ENCODE measurements at regions not wholly inside any gene's neighbourhood (a gene's known extent, or its start where the extent isn't known, plus 50 kb on each side); places are given as distances from the start of the nearest gene placed in this dataset.
"Not testable (repeated sequence)": the region's sequence is repeated elsewhere in the genome, so short reads cannot be mapped to it uniquely, and the experiment has no call there.

DNA sequence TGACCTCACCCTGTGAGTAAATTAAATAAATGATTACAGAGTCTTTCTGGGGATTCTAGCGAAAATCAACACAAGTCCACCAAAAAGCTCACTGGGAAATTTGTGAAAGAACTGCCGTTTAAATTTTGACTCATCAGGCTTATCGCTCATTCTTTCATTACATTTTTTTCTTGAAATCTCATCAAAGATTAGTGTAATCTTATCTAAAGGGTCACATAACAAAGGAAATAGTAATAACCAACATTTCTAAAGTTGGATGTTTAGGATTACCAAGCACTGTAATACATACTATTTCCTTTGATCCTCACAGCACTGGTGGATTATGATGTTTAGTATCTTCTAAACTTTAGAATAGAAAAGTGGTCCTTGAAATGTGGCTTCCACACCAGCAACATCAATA lies 111.1 kb upstream of the CBLB start:
- no peak for DNase-seq

DNA sequence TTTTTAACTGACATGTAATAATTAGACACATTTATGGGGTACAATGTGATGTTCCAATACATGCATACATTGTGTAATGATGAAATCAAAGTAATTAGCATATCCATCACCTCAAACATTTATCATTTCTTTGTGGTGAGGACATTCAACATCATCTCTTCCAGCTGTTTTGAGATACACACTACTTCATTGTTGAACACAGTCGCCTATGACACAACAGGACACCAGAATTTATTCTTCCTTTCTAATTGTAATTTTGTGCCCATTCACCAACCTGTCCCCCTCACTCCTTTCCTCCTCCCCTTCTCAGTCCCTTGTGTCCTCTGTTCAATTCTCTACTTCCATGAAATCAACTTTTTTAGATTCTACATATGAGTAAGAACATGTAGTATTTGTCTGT lies 113.4 kb upstream of the CBLB start:
- DNase-seq, result no peak

DNA sequence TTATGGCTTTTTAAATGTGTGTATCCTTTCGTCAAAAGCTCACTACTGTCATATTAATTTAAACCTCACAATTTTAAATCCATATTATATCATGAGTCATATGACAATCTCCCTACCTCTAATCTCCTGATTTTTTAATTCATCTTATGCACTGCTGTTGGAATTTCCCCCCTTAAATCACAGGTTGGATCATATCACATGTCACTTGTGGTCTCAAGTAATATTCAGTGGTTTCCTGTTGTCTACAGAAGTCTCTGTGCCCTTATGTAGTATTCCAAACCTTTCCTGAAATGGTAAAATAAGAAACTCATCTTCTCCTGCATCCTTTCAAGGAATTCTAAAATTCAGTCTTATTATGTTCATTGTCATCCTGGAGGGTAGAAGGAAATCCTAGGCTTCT lies 116.0 kb upstream of the CBLB start:
- no peak for DNase-seq

DNA sequence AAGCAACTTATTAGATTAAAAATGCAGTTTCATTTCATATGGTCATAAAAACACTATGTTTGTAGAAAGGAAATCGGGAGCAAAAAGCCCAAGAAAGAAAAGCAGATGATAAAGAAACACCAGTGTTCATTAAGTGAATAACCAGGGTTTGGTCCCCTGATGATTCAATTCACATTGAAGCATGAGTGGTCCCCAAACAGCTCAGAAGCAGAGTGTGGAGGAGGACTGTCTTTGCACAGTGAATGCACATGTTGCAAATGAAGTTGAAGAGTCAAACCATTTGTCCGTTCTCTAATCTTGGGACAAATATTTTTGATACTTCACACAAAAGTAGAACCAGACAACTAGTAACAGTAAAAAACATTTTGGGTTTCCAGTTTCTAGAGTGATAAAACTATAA lies 117.5 kb upstream of the CBLB start:
- not testable (repeated sequence) for DNase-seq

DNA sequence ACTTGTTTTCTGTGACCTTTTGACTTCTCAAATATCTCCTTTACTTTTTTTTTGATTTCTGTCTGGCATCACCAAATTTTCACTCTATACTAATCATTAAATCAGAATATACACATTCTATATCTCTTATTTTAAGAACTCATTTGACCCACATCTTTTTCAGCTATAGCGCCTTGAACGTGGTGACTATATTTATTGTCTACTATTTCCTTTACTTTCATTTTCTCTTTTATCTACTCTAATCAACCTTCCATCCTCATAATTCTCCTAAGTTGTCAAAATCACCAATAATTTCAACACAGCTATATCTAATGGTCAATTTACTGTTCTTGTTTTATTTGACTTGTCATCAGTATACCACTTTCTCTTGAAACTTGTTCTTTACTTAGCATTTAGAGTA lies 119.0 kb upstream of the CBLB start:
- DNase-seq, result no peak

DNA sequence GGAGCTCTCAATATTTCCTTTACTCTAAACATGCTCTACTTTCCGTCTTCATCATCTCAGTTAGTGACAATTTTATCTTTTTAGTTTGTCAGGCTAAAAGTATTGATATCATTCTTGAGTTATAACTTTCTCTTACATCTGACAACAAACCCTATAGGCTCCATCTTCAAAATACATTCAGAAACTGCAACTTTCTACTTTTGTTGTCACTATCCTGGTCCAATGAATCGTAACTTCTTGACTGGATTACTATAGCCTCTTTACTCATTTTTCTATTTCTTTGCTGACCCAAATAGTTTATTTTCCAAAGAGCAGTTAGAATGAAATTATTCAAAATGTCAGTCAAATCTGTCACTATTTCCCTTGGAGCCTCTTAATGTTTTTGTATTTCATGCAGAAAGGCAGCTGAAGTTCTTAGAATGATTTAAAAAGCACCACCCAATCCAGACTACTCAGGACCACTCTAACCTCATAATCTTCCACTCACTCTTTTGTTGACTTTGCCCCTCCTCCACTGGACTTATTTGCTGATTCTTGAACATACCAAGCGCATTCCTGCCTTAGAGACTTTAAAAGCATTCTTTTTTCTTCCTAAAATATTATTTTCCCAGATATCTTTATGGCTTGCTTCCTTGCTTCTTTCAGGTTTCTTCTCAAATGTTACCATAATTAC lies 119.9 kb upstream of the CBLB start:
- DNase-seq, result no peak

DNA sequence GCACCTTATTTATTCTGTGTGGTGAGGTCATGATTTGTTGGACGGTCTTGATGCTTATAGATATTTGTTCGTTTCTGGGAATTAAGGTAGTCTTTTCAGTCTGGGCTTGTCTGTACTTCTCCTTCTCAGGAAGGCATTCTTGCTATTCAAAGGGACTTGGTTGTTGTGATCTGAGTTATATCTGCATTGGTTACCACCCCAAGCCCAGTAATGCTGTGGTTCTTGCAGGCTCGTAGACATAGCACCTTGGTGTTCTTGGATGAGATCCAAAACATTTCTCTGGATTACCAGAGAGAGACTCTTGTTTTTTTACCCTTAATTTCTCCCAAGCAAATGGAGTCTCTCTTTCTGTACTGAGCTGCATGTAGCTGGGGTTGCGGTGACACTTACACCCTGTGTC lies 128.0 kb upstream of the CBLB start:
- no peak for DNase-seq

DNA sequence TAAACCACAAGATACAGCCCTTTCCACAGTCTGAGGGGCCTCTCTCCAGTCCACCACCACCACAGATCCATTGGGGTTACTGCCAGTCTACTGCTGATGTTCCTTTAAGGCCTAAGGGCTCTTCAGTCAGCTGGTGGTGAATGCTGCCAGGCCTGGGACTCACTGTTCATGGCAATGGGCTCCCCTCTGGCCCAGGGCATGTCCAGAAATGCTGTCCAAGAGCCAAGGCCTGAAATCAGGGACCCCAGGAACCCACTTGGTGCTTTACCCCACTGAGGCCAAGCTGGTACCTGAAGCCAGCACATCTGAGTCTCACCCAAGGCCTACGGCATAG lies 128.6 kb upstream of the CBLB start:
- no peak for DNase-seq

DNA sequence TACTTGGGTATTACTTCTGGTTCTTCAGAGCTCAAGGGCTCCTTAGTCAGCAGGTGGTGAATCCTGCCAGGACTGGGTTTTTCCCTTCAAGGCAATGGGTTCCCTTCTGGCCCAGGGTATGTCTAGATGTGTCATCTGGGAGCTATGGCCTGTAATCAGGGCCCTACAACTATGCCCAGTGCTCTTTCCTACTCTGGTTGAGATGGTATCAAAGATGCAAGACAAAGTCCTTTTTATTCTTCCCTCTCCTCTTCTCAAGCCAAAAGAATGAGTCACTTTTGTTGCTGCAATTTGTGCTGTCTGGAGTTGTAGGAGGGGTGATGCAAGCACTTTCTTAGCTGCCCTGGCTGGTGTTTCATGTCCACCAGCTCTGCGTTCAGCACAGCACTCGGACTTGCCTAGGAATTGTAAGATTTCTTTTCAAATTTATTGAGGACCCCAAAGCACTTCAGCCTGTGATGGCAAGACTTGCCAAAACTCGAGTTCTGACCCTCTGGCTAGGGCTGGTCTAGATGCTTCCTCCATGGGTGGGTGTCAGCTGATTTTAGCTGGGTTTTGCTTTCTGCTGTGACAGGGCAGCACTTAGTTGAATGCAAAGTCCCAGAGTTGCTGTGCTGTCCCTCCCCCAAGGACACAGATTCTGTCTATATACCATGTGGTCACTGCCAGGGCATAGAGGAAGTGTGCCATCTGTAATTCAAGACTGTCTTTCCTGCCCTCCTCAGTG lies 129.2 kb upstream of the CBLB start:
- no peak for DNase-seq

DNA sequence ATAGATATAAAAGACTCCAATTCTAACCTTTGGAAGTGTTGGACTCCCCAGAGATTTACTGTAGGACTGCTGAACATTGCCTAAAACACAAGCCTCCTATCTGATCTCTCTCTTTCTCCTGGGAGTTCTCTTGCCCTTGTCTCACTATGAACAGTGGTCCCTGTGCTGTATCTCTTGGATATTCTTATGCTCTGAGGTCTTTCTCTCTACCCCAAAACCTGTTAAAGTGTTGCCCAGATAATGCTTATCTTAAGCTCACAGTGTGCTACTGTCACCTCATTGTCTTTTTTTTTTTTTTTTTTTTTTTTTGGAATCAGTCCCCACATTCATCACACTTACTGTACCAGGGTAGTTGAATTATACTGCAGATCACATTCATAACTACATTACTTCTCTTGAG lies 131.0 kb upstream of the CBLB start:
- DNase-seq, result no peak

DNA sequence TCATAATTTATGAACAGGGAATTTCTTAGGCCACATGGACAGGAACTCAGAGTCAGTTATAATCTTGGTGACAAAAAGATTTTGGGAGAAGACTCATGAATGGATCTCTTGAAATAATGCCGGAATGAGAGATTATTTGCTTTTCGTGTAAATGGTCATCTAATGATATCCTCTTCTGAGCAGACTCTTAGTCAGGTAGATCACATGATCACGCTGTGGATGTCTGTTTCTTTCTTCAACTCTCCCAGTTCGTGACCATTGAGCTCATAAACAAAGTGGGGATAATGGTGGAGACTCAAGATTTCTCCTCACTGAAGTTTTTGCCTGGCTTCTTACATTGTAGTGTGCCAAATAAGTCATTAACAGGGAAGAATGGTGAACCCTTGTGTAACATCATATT lies 133.1 kb upstream of the CBLB start:
- no peak for DNase-seq

DNA sequence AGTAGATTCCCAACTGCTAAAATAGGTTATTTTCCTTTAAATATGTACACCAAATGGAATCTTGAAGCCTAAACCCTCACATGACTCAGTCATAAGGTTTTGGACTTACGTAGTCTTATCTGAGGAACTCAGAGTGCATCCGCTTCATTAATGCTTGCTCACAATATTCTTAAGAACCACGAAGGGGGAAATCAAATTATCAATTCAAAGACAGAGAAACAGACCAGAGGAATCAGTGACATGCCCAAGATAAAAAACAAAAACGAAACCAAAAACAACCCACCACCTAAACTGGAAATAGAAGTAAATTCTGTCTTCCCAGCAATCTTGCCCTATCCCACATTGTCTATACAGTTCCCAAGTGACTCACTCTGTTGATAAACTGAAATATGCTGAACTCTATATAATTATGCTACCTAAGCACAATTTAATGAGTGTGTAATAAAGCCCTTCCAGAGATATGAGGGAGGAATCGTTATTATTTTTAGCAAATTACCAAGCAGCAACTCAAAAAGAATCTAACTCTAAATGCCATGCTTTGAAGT lies 135.4 kb upstream of the CBLB start:
- DNase-seq, result no peak

DNA sequence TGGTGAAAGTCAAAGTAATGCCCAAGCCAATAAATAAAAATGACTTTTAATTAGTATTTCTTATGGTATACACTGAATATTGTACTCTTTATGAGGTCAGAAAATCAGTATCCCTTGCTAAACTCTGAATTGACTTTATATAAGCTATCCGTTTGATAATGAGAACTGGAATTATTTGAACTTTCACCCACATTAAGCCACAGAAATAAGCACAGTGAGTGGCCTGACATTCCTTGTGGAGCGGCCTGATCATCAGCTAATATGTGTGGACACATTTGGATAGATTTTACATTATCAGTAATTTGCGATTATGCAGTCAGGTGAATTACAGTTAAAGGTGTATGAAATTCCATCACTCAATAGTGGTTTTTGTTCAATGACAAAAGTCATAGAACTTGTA lies 136.0 kb upstream of the CBLB start:
- no peak for DNase-seq

DNA sequence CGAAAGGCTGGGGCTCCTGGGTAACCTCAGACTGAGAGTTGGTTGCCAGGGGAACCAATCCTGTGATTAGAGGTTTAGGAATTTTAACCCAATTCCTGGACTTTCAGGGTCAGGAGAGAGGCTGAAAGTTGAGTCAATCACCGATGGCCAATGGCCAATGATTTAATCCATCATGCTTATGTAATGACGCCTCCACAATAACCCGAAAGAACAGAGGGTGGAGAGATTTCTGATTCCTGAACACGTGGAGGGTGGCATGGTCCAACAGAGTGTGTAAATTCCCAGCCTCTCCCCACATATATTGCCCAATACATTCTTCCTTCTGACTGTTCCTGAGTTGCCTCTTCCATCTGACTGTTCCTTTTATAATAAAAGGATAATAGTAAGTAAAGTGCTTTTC lies 137.2 kb upstream of the CBLB start:
- DNase-seq, result no peak

DNA sequence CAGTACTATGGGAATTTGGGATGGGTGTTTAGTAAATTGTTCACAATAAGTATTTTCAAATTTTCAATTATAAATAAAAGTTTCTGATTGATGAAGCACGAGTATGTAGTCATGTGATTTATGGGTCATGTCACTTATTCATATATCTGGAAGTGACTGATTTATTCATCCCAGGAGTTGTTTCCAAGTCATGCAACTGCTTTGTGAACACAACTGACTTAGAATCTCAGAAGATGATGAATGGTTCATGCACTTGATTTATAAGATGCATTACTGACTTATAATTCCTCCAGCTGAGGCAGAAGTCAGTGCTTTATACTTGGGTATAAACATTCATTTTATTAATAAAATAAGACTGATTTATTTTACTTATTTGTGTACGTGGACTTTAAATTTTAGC lies 137.8 kb upstream of the CBLB start:
- no peak for DNase-seq

DNA sequence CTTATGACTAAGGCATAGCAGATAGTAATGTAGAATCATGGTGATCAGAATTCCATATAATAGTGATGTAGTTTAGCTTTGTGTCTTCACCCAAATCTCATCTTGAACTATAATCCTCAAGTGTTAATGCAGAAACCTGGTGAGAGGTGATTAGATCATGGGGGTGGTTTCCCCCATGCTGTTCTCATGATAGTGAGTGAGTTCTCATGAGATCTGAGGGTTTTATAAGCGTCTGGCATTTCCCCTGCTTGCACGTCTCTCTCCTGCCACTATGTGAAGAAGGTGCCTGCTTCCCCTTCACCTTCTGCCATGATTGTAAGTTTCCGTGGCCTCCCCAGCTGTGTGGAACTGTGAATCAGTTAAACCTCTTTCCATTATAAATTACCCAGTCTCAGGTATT lies 138.7 kb upstream of the CBLB start:
- no peak for DNase-seq

DNA sequence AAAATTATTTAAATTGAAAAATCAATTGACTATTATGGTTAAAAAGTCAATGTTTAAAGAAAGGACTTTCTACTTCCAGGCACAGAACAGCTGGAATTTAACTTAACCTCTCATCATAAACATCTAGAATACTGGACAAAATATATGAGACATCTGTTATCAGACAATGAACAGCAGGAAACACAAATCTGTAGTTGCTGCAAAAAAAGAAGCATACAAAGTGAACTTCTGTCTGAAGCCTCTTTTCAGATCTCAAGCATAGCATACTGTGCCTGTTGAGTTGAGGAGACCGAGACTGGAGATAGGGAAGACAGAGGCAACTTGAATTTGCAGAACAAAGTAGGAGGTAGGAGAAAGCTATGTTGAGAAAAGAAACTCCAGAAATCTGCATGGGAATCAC lies 140.0 kb upstream of the CBLB start:
- no peak for DNase-seq

DNA sequence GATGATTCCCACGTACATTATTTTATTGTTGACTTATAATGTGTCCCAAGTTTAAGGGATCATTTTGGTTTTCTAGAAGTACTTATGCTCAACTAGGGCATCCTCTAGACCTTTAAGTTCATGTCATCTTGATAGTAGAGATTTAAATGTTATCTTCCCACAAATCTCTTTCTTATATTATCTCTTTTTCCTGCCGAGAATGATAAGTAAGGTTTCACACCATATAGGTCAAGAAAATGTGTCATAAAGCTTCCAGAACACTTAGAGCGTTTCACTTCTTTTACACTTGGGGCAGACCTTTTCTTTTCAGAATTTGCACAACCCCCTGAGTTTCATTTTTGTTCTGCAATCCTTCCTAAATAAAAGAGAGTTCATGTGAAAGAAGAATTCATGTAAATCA lies 142.0 kb upstream of the CBLB start:
- no peak for DNase-seq

DNA sequence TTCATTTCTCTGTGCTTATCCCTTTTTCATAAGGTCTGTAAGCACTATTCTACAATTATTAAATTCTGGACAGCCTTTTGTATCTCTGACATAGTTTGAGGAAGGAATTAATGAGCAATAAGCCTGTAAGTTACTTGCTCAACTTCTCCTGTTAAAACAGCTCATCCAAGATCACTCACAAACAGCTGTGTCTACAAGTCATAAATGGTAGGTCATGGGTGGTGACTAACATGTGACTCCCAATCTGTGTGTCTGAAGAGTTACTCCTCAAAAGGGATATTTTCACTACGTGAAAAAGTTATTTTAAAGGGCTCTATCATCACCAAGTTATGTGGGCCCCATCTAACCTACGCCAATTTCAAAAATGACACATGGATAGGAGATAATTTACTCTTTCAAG lies 145.2 kb upstream of the CBLB start:
- no peak for DNase-seq

DNA sequence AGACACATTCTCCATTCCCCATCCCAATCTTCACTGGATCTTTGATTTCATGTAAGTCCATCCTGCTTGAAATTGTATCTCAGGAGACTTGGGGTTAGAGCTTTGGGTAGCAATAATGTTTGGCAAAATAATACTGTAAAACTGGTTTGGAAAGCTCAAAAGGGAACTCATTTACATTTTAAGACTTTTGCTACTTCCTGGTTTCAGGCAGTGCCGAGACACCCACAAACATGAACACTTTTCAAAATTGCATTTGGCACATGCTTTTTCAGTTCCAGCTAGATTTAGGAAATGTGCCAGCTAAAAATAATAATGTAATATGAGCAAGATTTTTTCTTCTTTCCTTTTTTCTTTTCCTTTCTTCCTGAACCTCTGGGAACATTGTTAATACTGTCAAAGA lies 145.7 kb upstream of the CBLB start:
- DNase-seq, result no peak

DNA sequence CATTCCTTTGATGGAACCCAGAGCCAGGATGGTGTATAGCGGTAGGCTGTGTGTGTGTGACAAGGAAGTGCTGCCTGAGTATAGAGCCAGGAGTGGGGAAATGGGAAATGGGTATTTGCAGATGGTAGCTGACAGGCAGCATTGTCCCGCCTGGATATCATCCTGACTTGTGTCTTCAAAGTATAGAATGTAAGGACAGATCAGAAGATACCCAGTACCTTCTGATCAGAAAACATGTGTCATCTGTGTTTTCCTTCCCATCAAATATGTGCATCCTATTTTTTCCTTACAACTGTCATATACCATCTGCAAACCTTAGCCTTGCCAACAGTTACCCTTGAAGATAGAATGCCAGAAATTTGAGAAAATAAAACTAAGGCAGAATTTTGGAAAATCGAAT lies 146.2 kb upstream of the CBLB start:
- no peak for DNase-seq

DNA sequence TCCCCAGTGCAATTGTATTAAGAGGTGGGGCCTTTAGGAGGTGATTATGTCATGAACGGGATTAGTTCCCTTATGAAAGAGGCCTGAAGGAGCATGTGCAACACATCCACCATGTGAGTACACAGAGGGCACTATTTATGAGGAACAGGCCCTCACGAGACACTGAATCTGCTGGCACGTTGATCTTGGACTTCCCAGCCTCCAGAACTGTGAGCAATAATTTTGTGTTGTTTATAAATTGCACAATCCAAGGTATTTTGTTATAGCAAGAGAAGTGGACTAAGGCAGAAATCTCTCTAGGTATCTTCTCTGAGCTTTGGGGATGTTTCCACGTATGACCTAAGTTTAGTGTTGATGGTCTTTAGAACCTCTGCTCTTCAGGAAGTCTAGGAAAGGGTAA lies 149.3 kb upstream of the CBLB start:
- no peak for DNase-seq

DNA sequence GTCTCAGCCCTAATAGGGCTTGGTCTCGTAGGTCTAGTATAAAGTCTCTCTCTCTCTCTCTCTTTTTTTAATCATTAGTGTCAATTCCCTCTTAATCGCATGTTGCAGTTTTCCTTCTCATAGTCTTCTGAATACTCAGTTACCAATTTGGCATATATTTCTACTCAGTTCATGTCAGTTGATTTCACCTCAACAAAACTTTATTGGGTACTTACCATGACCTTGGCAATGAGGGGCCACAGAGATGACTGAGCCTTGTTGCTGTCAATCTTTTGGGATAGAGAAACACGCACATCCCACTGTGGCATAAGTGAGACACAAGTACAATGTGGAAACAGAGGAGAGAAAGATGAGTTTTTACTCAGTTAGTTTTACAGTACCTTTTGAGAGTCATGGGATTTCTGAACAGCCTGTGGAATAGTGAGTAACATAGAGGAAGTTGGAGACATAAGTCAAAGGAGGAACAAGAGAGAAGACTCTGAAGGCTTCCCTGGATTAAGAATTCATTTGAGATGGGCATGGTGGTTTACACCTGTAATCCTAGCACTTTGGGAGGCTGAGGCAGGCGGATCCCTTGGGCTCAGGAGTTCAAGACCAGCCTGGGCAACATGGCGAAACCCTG lies 150.2 kb upstream of the CBLB start:
- no peak for DNase-seq

DNA sequence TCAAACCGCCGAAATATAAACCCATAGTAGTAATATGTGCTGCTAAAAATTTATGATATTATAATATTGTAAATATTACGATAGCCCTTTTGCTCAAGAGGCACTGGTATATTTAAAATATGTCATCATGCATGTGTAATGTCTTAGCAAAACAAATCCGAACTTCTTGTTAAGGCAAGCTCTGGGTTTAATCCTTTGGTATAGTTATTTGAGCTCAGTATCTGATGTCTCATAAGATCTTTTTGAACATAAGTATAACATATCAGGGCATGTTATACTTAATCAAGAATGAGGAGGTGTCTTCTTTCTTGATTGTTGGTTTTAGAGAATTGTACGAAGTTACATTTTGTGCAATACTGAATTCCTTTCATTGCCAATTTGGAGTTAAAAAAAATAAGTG lies 154.1 kb upstream of the CBLB start:
- no peak for DNase-seq
